Left ventricle myocardium inferior (tissue), 1 donor: ENCODE measurements at regions not wholly inside any gene's neighbourhood (a gene's known extent, or its start where the extent isn't known, plus 50 kb on each side); places are given as distances from the start of the nearest gene placed in this dataset.

Experiments
- DNase-seq: peaks from one replicate; pipeline ENCODE4 v3.0.0-alpha.2; 2020
- H3K27ac ChIP-seq: fragments of 200-600 bp; replicated peaks from 2 replicates; pipeline ENCODE4 v1.8.0; 2021
- H3K27me3 ChIP-seq: fragments of 200-600 bp; 2 replicates; pipeline ENCODE4 v1.8.0; 2021; ENCODE audit warnings: low read depth
- H3K36me3 ChIP-seq: fragments of 200-600 bp; 2 replicates; pipeline ENCODE4 v1.8.0; 2021
- H3K4me1 ChIP-seq: fragments of 200-600 bp; 2 replicates; pipeline ENCODE4 v1.8.0; 2021
- H3K4me3 ChIP-seq: fragments of 200-600 bp; 2 replicates; pipeline ENCODE4 v1.8.0; 2021; ENCODE audit warnings: mild to moderate bottlenecking, moderate library complexity
- H3K9me3 ChIP-seq: fragments of 200-600 bp; replicated peaks from 2 replicates; pipeline ENCODE4 v1.8.0; 2021
- CTCF ChIP-seq: fragments of 200-600 bp; IDR thresholded peaks from 2 replicates; pipeline ENCODE4 v1.8.0; 2021; ENCODE audit warnings: antibody characterized with exemption, mild to moderate bottlenecking, borderline replicate concordance
- intact Hi-C: fragments of 100-400 bp; cut with micrococcal nuclease; formaldehyde crosslinking; loops from one replicate; pipeline ENCODE4 v1.11.0; 2022
- donor health status: DM: no; HTN: yes; CAD: no; lungs with severe emphysema.

- H3K27me3 ChIP-seq: no peaks in the 10 kb centered on the region
- no peaks in the 10 kb centered on the region for H3K9me3 ChIP-seq
- peaks cover 6% of the 10 kb centered on the region for H3K4me1 ChIP-seq
- no peak overlapping the region for H3K4me3 ChIP-seq
- H3K27ac ChIP-seq: no peak overlapping the region
- DNase-seq: no peak
- no peak for TF ChIP-seq CTCF
- H3K36me3 ChIP-seq: no peaks in the 10 kb centered on the region
- intact Hi-C loops: no loop called here
Measured at GRCh38 chr17:15884731-15885130, 60.2 kb upstream of the ADORA2B start.

GRCh38 chr17:15885770-15886169, 59.2 kb upstream of the ADORA2B start:
- H3K27me3 ChIP-seq: peaks cover under 1% of the 10 kb centered on the region
- DNase-seq: no peak
- no peak overlapping the region for H3K27ac ChIP-seq
- no peaks in the 10 kb centered on the region for H3K36me3 ChIP-seq
- intact Hi-C loops: no loop called here
- no peaks in the 10 kb centered on the region for H3K9me3 ChIP-seq
- TF ChIP-seq CTCF: no peak
- no peak overlapping the region for H3K4me3 ChIP-seq
- peaks cover 6% of the 10 kb centered on the region for H3K4me1 ChIP-seq

- DNase-seq: no peak
- no peak for TF ChIP-seq CTCF
- Histone ChIP-seq H3K4me1 (peaks cover 9% of the 10 kb centered on the region), H3K36me3 (no peaks in the 10 kb centered on the region), H3K9me3 (no peaks in the 10 kb centered on the region), H3K27me3 (peaks cover 5% of the 10 kb centered on the region), H3K27ac (peak overlapping the region; percentile 19), H3K4me3 (no peak overlapping the region)
- intact Hi-C loops: no loop called here
Measured at GRCh38 chr17:15886221-15886620, 58.7 kb upstream of the ADORA2B start.

GRCh38 chr17:15886804-15887203, 58.1 kb upstream of the ADORA2B start:
- intact Hi-C loops: no loop called here
- Histone ChIP-seq H3K36me3 (no peaks in the 10 kb centered on the region), H3K4me1 (peaks cover 9% of the 10 kb centered on the region), H3K4me3 (no peak overlapping the region), H3K27me3 (peaks cover 7% of the 10 kb centered on the region), H3K27ac (peak overlapping the region; percentile 19), H3K9me3 (no peaks in the 10 kb centered on the region)
- no peak for TF ChIP-seq CTCF
- DNase-seq: peak; percentile 20

GRCh38 chr17:15888436-15888835, 56.5 kb upstream of the ADORA2B start:
- H3K36me3 ChIP-seq: no peaks in the 10 kb centered on the region
- TF ChIP-seq CTCF: no peak
- H3K9me3 ChIP-seq: no peaks in the 10 kb centered on the region
- peaks cover 7% of the 10 kb centered on the region for H3K27me3 ChIP-seq
- no peak overlapping the region for H3K27ac ChIP-seq
- peaks cover 9% of the 10 kb centered on the region for H3K4me1 ChIP-seq
- no peak for DNase-seq
- no peak overlapping the region for H3K4me3 ChIP-seq
- intact Hi-C loops: no loop called here
